ENCODE measurements at regions not wholly inside any gene's neighbourhood (a gene's known extent, or its start where the extent isn't known, plus 50 kb on each side); places are given as distances from the start of the nearest gene placed in this dataset.
"Not testable (repeated sequence)": the region's sequence is repeated elsewhere in the genome, so short reads cannot be mapped to it uniquely, and the experiment has no call there.

DNA sequence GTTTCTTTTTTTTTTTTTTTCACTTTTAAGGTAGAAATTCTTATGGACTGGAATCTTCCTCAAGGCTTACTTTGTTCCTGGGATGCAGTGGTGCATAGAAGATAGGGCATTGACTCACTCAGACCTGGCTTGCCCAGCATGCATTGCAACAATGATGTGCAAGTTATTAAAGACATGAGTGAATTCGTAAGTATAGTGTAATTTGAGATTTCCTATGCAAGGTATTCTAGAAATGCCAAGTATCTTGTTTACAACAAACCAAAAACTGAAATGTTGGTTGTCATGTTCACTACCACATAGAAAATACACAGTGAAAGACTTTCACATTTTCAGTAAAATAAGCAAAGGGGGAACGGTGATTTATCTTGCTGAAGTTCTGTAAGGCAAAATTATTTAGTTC lies 56.5 kb upstream of the FNDC3B start:
- DNase-seq = no peak

DNA sequence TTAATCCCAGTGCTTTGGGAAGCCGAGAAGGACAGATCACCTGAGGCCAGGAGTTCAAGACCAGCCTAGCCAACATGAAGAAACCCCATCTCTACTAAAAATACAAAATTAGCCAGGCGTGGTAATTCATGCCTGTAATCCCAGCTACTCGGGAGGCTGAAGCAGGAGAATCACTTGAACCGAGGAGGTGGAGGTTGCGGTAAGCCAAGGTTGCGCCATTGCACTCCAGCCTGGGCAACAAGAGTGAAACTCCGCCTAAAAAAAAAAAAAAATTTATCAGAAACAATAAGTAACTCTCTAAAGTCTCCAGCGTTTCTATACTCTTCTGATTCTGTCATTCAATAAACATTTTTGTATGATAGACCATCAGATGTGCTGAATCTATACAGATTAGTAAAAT lies 55.7 kb upstream of the FNDC3B start:
- not testable (repeated sequence) for DNase-seq

DNA sequence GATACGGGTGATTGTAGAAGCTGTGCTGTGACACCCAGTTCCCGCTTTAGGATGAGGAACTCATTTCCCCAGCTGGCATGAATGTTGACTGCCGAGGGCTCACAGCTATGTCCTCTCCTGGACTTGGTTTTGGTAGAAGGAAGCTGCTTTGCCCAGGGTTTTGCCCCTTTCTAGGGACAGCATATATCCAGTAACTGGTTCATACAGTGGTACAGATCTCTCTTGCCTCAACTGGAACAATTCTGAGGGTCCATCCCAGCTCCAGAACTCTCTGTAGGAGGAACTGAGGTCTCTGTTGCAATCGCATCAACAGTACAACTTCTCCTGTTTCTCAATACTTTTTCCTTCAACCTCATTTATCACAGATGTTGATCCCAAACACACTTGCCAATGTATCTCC lies 54.5 kb upstream of the FNDC3B start:
- no peak for DNase-seq

DNA sequence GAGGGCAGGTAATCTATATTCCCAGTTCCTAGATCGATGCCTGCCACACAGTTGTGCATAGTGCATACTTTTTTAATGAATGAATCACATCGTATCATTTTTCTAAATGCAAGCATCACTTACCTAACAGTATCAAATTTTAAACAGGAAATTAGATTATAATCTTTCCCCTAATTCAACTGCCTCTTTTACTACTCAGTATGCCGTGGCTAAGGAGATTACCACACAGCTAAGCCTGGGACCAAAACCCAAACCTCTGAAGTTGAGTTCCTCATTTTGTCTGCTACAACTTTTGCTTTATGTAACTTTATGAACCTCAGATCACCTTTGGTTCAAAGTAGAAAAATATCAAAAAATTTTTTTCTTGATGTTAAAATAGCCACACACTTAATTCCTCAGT lies 53.2 kb upstream of the FNDC3B start:
- no peak for DNase-seq

DNA sequence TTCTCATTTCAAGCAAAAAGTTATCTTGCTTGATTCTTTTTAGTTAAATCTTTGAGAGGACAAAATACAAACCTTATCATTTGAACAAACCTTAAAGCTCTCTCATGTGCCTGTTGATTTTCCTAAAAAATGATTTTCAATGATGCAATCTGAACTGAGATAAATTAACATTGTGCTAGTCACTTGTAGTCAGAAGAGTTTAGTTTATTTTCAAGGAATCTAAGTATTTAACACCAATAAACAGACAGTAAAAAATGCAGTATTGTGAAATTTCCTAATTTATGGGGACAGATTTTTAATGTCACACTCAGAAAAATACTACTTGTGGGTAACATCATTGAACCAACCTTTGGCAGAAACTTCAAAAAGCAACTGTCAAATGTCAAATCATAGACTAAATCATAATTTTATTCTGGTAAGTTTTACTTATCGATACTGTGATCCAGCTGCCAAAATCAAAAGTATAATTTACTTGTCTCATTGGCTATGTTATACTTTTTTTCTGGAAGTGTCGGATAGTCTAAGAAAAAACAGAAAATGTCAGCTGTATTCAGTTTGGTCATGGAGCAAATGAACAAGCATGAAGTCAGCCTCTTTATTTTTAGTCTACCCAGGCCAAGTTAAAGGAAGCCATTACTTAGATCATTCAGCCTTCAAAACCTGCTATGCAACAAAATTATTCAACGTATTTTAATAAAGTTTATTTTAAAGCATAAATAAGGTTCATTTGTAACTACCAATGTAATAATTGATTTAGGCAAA lies 52.4 kb upstream of the FNDC3B start:
- DNase-seq = no peak
